ENCODE measurements at regions not wholly inside any gene's neighbourhood (a gene's known extent, or its start where the extent isn't known, plus 50 kb on each side); places are given as distances from the start of the nearest gene placed in this dataset.

GRCh38 chr18:28863396-28863795 is 686.5 kb upstream of the CDH2 start:
- no peak for DNase-seq

DNA sequence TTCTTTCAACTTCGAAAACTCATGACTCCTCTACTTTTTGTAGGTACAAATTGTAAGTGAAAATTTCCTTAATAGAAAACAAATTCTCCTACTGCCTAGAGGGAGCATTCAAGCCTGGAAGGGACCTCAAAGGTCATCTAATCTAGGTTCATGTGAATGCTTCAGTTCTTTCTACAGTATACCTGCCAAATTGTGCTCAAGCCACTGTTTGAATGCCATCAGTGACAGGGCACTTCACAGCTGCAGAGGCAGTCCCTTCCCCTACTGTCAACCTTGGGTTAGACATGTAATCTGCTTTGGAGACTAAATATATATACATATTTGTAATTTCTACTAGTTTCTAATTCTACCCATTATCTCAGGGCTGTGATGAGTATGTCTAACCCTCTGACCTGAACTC is 681.3 kb upstream of the CDH2 start:
- DNase-seq: no peak

DNA sequence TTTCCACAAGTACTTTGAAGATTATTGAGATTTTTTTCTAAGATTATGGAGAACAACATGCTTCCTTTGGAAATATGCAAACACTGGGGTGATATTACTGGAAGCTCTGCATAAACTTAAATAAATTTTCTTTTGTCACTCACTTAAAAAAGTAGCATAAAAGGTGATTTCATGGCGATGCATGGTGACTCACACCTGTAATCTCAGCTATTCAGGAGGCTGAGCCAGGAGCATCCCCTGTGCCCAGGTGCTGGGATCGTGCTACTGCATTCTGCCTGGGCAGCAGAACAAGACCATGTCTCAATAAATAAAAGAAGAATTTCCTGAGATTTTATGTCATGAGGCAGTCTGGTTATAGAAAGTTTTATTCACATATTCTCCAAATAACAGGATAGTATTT is 679.1 kb upstream of the CDH2 start:
- no peak for DNase-seq

DNA sequence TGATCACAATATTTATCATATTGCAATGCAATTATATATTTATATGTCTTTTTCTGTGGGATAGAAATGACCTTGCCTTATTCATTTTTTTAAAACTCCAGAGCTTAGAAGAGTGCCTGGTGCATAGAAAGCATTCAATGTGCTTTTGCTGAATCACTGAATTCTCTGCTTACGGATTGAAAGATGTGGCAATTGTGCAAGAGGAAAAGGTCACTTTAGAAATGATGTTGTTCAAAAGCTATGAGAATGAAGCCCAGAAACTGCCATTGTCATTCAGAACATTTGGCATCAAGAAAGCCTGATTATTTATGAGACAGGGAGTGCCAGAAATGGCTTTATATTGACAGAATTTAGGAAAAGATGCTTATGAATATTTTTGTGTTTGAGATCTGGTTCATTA is 678.6 kb upstream of the CDH2 start:
- DNase-seq: no peak

DNA sequence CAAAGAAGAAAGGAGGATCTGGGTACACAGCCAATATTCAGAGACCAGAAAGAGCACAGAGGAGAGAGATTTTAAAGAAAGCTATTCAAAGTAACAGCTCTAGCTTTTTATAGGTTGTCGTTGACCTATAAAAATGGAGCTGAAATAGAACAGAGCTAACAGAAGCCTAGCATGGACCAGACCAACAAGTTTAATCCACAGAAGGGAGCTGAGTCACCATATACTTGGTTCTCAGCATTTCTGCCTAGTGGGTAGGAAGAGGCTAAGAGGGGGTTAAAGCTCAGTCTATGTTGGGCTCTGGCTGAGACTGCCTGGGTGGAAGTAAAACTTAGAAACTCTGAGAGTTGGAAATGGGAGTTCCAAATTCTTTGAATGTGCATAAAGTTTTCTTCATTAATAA is 678.0 kb upstream of the CDH2 start:
- no peak for DNase-seq

DNA sequence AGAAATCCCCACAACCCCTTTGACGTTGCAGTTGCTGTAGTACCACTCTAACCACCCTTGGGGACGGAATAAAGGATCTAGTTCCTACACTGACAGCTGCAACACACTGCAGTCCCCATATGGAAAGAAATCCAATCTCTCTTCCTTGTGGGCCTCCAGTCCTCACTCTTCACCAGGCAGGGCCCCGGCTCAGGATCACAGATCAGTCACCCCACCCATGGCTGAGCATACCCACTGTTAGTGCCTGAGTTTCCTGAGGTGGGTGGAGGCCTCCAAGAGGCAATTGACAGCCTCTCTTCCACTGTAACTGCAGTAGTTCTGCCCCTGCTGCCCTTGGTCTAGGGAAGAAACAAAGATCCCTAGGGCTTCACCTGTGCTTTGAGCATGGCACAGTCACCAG is 670.0 kb upstream of the CDH2 start:
- no peak for DNase-seq

- DNase-seq: no peak
Observed at GRCh38 chr18:28837100-28837499, 660.2 kb upstream of the CDH2 start.

- DNase-seq: peak in 1 of 51 donors; percentile 4
Observed at GRCh38 chr18:28834889-28835288, 658.0 kb upstream of the CDH2 start.

DNA sequence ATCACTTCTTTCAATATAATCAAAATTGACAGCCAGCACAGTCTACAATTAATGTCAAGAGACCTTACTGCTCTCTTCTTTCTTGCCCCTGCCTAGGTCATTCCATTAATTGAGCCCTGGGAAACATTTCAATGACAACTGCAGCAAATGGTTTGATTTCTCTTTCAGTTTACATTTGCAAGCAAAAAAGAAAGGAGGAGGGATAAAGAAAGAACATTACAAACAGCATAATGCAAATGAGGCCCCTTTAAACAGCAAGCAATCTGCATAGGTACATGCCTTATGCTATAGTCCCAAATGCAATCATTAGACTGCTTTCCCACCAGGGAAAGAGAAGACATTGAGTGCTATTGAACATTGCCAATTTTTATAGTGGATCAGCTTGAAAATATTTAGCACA is 655.0 kb upstream of the CDH2 start:
- DNase-seq: no peak

- DNase-seq: no peak
Observed at GRCh38 chr18:28831476-28831875, 654.5 kb upstream of the CDH2 start.

GRCh38 chr18:28826107-28826506 is 649.2 kb upstream of the CDH2 start:
- DNase-seq: no peak

- no peak for DNase-seq
Observed at GRCh38 chr18:28824183-28824574, 647.2 kb upstream of the CDH2 start.

DNA sequence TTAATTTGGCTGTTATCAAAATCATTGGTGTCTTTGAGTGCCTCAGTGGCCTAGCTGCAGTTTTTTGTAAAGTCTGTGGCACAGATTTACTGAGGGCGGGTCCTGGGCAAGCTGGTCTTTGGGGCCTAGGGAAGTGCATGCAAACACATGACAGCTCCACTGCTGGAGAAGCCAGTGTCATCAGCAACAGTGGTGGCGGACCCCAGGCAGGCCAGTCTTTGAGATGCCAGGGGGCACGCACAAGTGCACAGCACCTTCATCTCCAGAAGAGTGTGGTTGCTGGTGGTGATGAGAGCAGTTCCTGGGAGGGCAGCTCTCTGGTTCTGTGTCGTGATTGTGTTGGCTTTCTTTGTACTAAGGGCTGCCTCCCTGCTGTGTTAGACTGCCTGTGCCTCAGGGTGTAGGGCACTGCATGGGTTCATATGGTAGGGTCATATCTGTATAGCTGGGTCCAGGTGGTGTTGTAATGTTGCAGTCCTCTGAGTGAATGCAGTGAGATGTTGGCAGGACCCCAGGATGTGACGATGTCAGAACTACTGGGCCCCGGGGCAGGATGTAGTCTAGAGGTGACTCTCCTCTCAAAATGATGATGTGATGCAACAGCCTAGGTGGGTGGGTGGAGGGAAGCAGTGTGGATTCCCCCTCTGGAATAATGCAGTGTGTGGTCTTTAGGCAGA is 646.7 kb upstream of the CDH2 start:
- DNase-seq: no peak

DNA sequence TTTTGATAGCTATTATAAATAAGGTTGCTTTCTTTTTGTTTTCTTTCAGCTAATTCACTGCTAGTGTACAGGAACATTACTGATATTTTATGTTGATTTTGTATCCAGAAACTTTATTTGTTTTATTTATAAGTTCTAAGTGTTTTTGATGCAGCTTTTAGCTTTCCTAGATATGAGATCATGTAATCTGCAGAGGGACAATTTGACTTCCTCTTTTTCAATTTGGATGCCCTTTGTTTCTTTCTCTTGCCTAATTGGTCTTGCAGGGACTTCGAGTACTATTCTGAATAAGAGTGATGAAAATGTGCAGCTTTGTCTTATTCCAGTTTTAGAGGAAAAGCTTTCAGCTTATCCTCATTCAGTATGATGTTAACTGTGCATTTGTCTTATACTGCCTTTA is 643.4 kb upstream of the CDH2 start:
- no peak for DNase-seq

DNA sequence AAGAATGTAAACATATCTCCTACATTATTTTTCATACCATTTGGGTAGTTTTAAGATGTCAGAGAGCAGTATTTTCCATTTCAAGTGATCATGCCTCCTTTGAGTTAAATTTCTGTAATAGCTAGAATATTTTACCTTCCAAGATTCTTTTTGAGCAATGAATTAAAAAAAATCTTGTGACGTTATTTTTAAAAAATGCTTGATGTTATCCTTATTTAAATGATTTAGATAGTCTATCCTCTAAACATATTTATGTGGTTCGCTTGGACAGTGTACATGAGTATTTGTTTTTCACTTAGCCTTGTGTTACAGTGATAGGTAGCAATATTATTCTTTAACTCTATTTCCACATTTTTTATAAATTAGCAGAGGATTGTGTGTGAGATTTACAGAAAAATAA is 639.2 kb upstream of the CDH2 start:
- DNase-seq: no peak

DNA sequence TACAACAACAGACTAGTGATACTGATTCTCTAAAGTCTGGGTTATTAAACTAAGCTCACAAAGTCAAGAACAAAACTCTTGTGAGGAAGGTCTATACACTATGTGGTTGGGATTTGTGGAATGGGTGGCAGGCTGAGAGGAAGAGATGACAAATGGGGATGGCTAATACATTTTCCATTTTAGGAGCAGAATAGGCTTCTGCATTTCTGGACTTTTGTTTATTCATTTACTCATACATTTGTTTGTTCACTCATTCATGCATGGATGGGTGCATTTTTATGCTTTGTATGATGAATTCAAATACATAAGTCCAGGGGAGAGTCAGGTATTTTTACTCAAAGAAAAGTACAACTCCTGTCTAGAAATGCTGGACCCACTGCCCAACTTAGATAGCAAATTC is 637.4 kb upstream of the CDH2 start:
- no peak for DNase-seq

GRCh38 chr18:28808373-28808772 is 631.4 kb upstream of the CDH2 start:
- no peak for DNase-seq

- no peak for DNase-seq
Observed at GRCh38 chr18:28805491-28805890, 628.6 kb upstream of the CDH2 start.

- DNase-seq: no peak
Observed at GRCh38 chr18:28804512-28805202, 627.7 kb upstream of the CDH2 start.

GRCh38 chr18:28802546-28802945 is 625.6 kb upstream of the CDH2 start:
- DNase-seq: no peak

DNA sequence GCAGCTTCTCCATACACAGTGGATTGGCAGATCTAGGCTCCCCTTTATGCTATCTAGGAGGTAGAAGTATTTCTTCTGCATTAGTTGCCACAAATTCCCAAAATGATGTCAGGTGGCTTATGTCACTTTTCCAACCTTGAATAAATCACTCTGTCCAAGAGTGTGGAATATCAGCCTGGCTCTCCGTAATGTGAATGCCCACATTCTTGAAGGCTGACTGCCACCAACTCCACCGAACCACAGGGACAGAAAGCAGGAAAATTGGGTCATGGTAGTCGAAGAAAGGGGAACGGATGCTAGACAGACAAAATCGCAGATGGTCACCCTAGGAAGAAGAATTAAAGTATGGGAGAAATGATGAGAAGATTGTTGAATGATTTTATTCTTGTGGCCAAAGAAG is 624.9 kb upstream of the CDH2 start:
- no peak for DNase-seq

DNA sequence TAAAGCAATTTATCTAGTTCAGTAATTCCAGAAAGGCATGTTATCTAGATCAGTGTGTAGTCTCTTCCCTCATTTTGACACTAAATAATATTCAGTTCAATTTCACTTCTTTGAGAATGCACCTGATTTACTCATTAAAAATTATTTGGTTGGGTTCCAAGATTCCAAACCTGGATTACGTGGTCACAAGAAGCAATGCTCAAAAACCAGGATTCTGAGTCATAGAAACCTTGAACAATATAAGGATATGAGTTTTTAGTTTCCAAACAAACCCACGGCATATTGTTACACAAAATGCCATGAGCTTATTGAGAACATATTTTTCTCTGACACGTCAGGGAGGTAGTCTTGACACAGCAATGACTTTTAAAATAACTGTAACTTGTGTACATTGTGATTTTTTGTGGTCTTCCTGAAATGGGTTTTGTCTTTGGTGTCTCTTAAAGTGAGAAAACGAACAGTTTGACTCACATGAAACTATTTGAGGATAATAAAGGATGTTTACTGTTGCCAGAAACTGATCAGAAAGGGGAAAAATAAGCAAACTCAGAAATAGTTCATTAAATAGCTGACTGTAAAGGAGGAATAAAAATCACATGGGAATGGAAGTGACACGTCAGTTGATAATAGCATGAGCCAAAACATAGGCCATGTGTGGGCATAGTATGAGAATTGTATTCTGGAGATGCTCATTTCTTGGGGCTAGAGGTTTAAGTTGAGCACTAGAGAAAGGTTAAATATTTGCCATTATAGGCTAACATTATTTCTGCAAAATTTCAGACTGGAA is 617.7 kb upstream of the CDH2 start:
- no peak for DNase-seq

- no peak for DNase-seq
Observed at GRCh38 chr18:28793901-28794300, 617.0 kb upstream of the CDH2 start.
